HCT116 (cell line): ENCODE measurements at regions not wholly inside any gene's neighbourhood (a gene's known extent, or its start where the extent isn't known, plus 50 kb on each side); places are given as distances from the start of the nearest gene placed in this dataset.

ENCODE experiments used
- ATAC-seq: fragments of 200-7000 bp; cut with Tn5 transposase; 2 replicates; pipeline ENCODE4 v1.9.1; 2020; ENCODE audit warnings: mild to moderate bottlenecking, moderate library complexity
- BruUV-seq: library from RNA; stranded (reverse); fragments of 400-500 nt; replicated peaks from 2 replicates; lab custom pipeline; 2021; lab: Mats Ljungman, UMichigan
- CTCF ChIA-PET: fragments of 300-600 bp; sonication (Branson Sonifier 250); formaldehyde crosslinking; loops from one replicate; lab custom pipeline; 2021; ENCODE audit warnings: antibody characterized with exemption; lab: Charles Lee
- POLR2A ChIA-PET: fragments of 300-600, 350-600 bp; sonication (Branson Sonifier 250); formaldehyde crosslinking; loops from one replicate; lab custom pipeline; 2021; ENCODE audit warnings: antibody characterized with exemption; lab: Charles Lee
- RAD21 ChIA-PET, 2 experiments: fragments of 300-600 bp; sonication (Branson Sonifier 250); formaldehyde crosslinking; loops; one replicate each; lab custom pipeline; 2023; ENCODE audit warnings: low total read pairs in 2 of 2; ENCODE audit not compliant: uncharacterized antibody in 2 of 2, unreplicated experiment in 2 of 2, low non-redundant PET in 1 of 2; lab: Charles Lee
- DNase-seq: peaks from one replicate; pipeline ENCODE4 v3.0.0-alpha.2; 2010; ENCODE audit warnings: low read depth, low spot score
- H2AFZ ChIP-seq: fragments of 200-600 bp; shearing (Covaris generic), sonication (generic); 2 replicates; pipeline ENCODE4 v1.6.1; 2017; ENCODE audit warnings: low read depth, mixed run types, mixed read lengths, antibody characterized with exemption, low read length; ENCODE audit not compliant: poor library complexity, severe bottlenecking
- H3K27ac ChIP-seq: 2 replicates; pipeline ENCODE4 v1.5.1; 2012; ENCODE audit warnings: low read depth, low read length
- H3K27me3 ChIP-seq: fragments of 200-600 bp; sonication (generic); 2 replicates; pipeline ENCODE4 v1.6.1; 2016; ENCODE audit warnings: mixed run types, low read length, mixed read lengths; ENCODE audit not compliant: insufficient read depth
- H3K36me3 ChIP-seq, 2 experiments: fragments of 200-500 bp in 1 of 2; fragments of 200-600 bp in 1 of 2; sonication (Bioruptor generic) in 1 of 2; sonication (generic) in 1 of 2; 2 replicates each; pipeline versions ENCODE4 v1.5.1 to v1.6.1; 2014 to 2016; ENCODE audit warnings: low read length in 2 of 2, inconsistent platforms in 1 of 2, mixed read lengths in 1 of 2, mixed run types in 1 of 2; ENCODE audit not compliant: insufficient read depth in 2 of 2, control insufficient read depth in 1 of 2
- H3K4me1 ChIP-seq, 2 experiments: fragments of 200-600 bp in 1 of 2; sonication (generic) in 1 of 2; 2 replicates each; pipeline versions ENCODE4 v1.5.1 to v1.6.1; 2012 to 2017; ENCODE audit warnings: low read length in 2 of 2, inconsistent platforms in 1 of 2, mild to moderate bottlenecking in 1 of 2, mixed read lengths in 1 of 2, mixed run types in 1 of 2, moderate library complexity in 1 of 2; ENCODE audit not compliant: insufficient read depth in 2 of 2, control insufficient read depth in 1 of 2
- H3K4me2 ChIP-seq: fragments of 200-600 bp; sonication (generic); 2 replicates; pipeline ENCODE4 v1.6.1; 2017; ENCODE audit warnings: mixed run types, low read length, mixed read lengths
- H3K4me3 ChIP-seq, 2 experiments: fragments of 200-600 bp in 1 of 2; sonication (generic) in 1 of 2; replicated peaks in 1 of 2; 2 replicates each; pipeline ENCODE4 v1.5.1; 2011 to 2016; ENCODE audit warnings: low read length in 2 of 2, control low read depth in 1 of 2, low read depth in 1 of 2, mild to moderate bottlenecking in 1 of 2, mixed read lengths in 1 of 2, mixed run types in 1 of 2
- H3K79me2 ChIP-seq: fragments of 200-600 bp; sonication (generic); 2 replicates; pipeline ENCODE4 v1.6.1; 2017; ENCODE audit warnings: mild to moderate bottlenecking, mixed run types, low read length, moderate library complexity, mixed read lengths; ENCODE audit not compliant: insufficient read depth
- H3K9ac ChIP-seq: fragments of 200-600 bp; sonication (generic); 2 replicates; pipeline ENCODE4 v1.6.1; 2016; ENCODE audit warnings: low read length, mixed read lengths
- H3K9me2 ChIP-seq: fragments of 200-600 bp; sonication (generic), shearing (Covaris generic); 2 replicates; pipeline ENCODE4 v1.6.1; 2017; ENCODE audit warnings: mixed run types, mild to moderate bottlenecking, moderate library complexity; ENCODE audit not compliant: insufficient read depth
- H3K9me3 ChIP-seq, 2 experiments: fragments of 200-500 bp in 1 of 2; fragments of 200-600 bp in 1 of 2; sonication (Bioruptor generic) in 1 of 2; sonication (generic) in 1 of 2; 2 replicates each; pipeline ENCODE4 v1.6.1; 2014 to 2017; ENCODE audit warnings: low read length in 2 of 2, mixed read lengths in 2 of 2, inconsistent platforms in 1 of 2, low read depth in 1 of 2, mild to moderate bottlenecking in 1 of 2, mixed run types in 1 of 2, moderate library complexity in 1 of 2; ENCODE audit not compliant: control insufficient read depth in 1 of 2, insufficient read depth in 1 of 2
- H4K20me1 ChIP-seq: fragments of 200-600 bp; sonication (generic), shearing (Covaris generic); 2 replicates; pipeline ENCODE4 v1.6.1; 2017; ENCODE audit warnings: mixed run types, mild to moderate bottlenecking, moderate library complexity; ENCODE audit not compliant: insufficient read depth
- ATF3 ChIP-seq: IDR thresholded peaks from 2 replicates; pipeline ENCODE4 v1.6.1; 2012
- CBX3 ChIP-seq: IDR thresholded peaks from 2 replicates; pipeline ENCODE4 v1.6.1; 2012; ENCODE audit warnings: low read depth
- CEBPB ChIP-seq: IDR thresholded peaks from 2 replicates; pipeline ENCODE4 v1.6.1; 2012; ENCODE audit warnings: low read depth
- CTCF ChIP-seq, 3 experiments: fragments of 200-600 bp in 1 of 3; sonication (generic) in 1 of 3; IDR thresholded peaks in 2 of 3; conservative IDR thresholded peaks in 1 of 3; 2 replicates each; pipeline ENCODE4 v1.5.1; 2012 to 2017; ENCODE audit warnings: low read depth in 2 of 3, low read length in 2 of 3, antibody characterized with exemption in 1 of 3, borderline replicate concordance in 1 of 3, control low read depth in 1 of 3, mild to moderate bottlenecking in 1 of 3, mixed read lengths in 1 of 3, mixed run types in 1 of 3, moderate library complexity in 1 of 3; ENCODE audit not compliant: insufficient read depth in 1 of 3
- EGR1 ChIP-seq: IDR thresholded peaks from 2 replicates; pipeline ENCODE4 v1.6.1; 2012; ENCODE audit warnings: low read depth
- ELF1 ChIP-seq: IDR thresholded peaks from 2 replicates; pipeline ENCODE4 v1.6.1; 2012; ENCODE audit warnings: low read depth, borderline replicate concordance
- EZH2 ChIP-seq: fragments of 200-600 bp; sonication (generic); IDR thresholded peaks from 2 replicates; pipeline ENCODE4 v1.6.1; 2017; ENCODE audit warnings: antibody characterized with exemption, mixed run types
- EZH2phosphoT487 ChIP-seq: fragments of 200-600 bp; IDR thresholded peaks from 2 replicates; pipeline ENCODE4 v1.6.1; 2018; ENCODE audit warnings: antibody characterized with exemption, borderline replicate concordance
- FOSL1 ChIP-seq: IDR thresholded peaks from 2 replicates; pipeline ENCODE4 v1.6.1; 2012; ENCODE audit warnings: low read depth
- MAX ChIP-seq: IDR thresholded peaks from 2 replicates; pipeline ENCODE4 v1.6.1; 2012
- POLR2AphosphoS5 ChIP-seq: IDR thresholded peaks from 2 replicates; pipeline ENCODE4 v1.6.1; 2011; ENCODE audit warnings: mild to moderate bottlenecking, low read depth, low read length, moderate library complexity
- REST ChIP-seq: IDR thresholded peaks from 2 replicates; pipeline ENCODE4 v1.6.1; 2012; ENCODE audit warnings: low read depth
- SIN3A ChIP-seq: IDR thresholded peaks from 2 replicates; pipeline ENCODE4 v1.6.1; 2012; ENCODE audit warnings: low read depth
- SP1 ChIP-seq: IDR thresholded peaks from 2 replicates; pipeline ENCODE4 v1.6.1; 2012; ENCODE audit warnings: low read depth
- SRF ChIP-seq: IDR thresholded peaks from 2 replicates; pipeline ENCODE4 v1.6.1; 2012; ENCODE audit warnings: low read depth
- TCF7L2 ChIP-seq: IDR thresholded peaks from 2 replicates; pipeline ENCODE4 v1.7.0; 2011; ENCODE audit warnings: borderline replicate concordance, inconsistent platforms; ENCODE audit not compliant: insufficient read depth, insufficient read length; ENCODE audit errors: extremely low read depth
- YY1 ChIP-seq: IDR thresholded peaks from 2 replicates; pipeline ENCODE4 v1.6.1; 2011; ENCODE audit warnings: low read length, low read depth, moderate library complexity, mild to moderate bottlenecking; ENCODE audit not compliant: insufficient replicate concordance; ENCODE audit errors: extremely low read depth
- ZBTB33 ChIP-seq: IDR thresholded peaks from 2 replicates; pipeline ENCODE4 v1.6.1; 2011; ENCODE audit warnings: mild to moderate bottlenecking, low read length, moderate library complexity; ENCODE audit not compliant: insufficient replicate concordance; ENCODE audit errors: extremely low read depth
- ZNF274 ChIP-seq: fragments of 200-500 bp; sonication (Bioruptor generic); IDR thresholded peaks from 2 replicates; pipeline ENCODE4 v1.6.1; 2014; ENCODE audit warnings: mild to moderate bottlenecking, low read depth, low read length, inconsistent platforms
- intact Hi-C: fragments of 100-400 bp; cut with micrococcal nuclease; formaldehyde crosslinking; loops from 2 replicates; pipeline ENCODE4 v1.10.0; 2022

GRCh38 chr10:35268323-35268722, 68.0 kb upstream of the CCNY start:
- Histone ChIP-seq H3K4me3 (no peak overlapping the region), H3K9me3 (no peaks in the 10 kb centered on the region), H4K20me1 (no peaks in the 10 kb centered on the region), H3K27ac (no peak overlapping the region), H3K4me1 (peaks cover 0 to 4% of the 10 kb centered on the region in 2 experiments; a peak in 1 of 4 replicates), H3K4me2 (no peak overlapping the region)
- ChIA-PET POLR2A (no interaction called here), RAD21 (no interaction called here), CTCF (no interaction called here)
- ATAC-seq, result no peak
- TF ChIP-seq SIN3A, result no peak
- no peak for TF ChIP-seq POLR2AphosphoS5
- no peak for TF ChIP-seq EZH2
- no peak for TF ChIP-seq EZH2phosphoT487
- TF ChIP-seq REST, result no peak
- no peak for TF ChIP-seq ELF1
- TF ChIP-seq EGR1, result no peak
- TF ChIP-seq YY1, result no peak
- TF ChIP-seq CEBPB, result no peak
- no peak for TF ChIP-seq TCF7L2
- TF ChIP-seq SRF, result no peak
- no peak for TF ChIP-seq CBX3
- no peak for TF ChIP-seq ZBTB33
- TF ChIP-seq MAX, result no peak
- TF ChIP-seq SP1, result no peak
- no peak for TF ChIP-seq ZNF274
- no peak for TF ChIP-seq CTCF (IDR thresholded peaks at IDR 0.05 in 2 of 3, conservative IDR thresholded peaks at IDR 0.05 in 1 of 3; ENCODE audit: borderline replicate concordance in 1 of 3, insufficient read depth in 1 of 3, low read depth in 2 of 3, low read length in 2 of 3)
- no peak for TF ChIP-seq ATF3
- TF ChIP-seq FOSL1, result no peak
- TF ChIP-seq, all 23 proteins: peak for 0
- H3K27me3 ChIP-seq, result no peaks in the 10 kb centered on the region
- no peaks in the 10 kb centered on the region for H3K36me3 ChIP-seq
- DNase-seq, result no peak
- no peaks in the 10 kb centered on the region for H3K79me2 ChIP-seq
- no TSS peak for BruUV-seq
- no peak overlapping the region for H3K9ac ChIP-seq
- H2AFZ ChIP-seq, result no peak overlapping the region
- intact Hi-C loops, result no loop called here
- no peaks in the 10 kb centered on the region for H3K9me2 ChIP-seq
